Panc1 (cell line): ENCODE measurements at regions not wholly inside any gene's neighbourhood (a gene's known extent, or its start where the extent isn't known, plus 50 kb on each side); places are given as distances from the start of the nearest gene placed in this dataset.
"Not testable (repeated sequence)": the region's sequence is repeated elsewhere in the genome, so short reads cannot be mapped to it uniquely, and the experiment has no call there.

Experiments
- ATAC-seq: fragments of 200-7000 bp; cut with Tn5 transposase; 2 replicates; pipeline ENCODE4 v1.9.1; 2020; ENCODE audit warnings: mild to moderate bottlenecking, moderate library complexity
- BruUV-seq: library from RNA; stranded (reverse); fragments of 400-500 nt; replicated peaks from 2 replicates; lab custom pipeline; 2021; lab: Mats Ljungman, UMichigan
- CTCF ChIA-PET: fragments of 300-600 bp; sonication (Branson Sonifier 250); formaldehyde crosslinking; loops from one replicate; lab custom pipeline; 2022; ENCODE audit warnings: antibody characterized with exemption; lab: Charles Lee
- POLR2A ChIA-PET: fragments of 300-600 bp; sonication (Branson Sonifier 250); formaldehyde crosslinking; loops from one replicate; lab custom pipeline; 2022; ENCODE audit warnings: antibody characterized with exemption; lab: Charles Lee
- DNase-seq: peaks from one replicate; pipeline ENCODE4 v3.0.0-alpha.2; 2010; ENCODE audit warnings: low read depth, low spot score
- H3K27ac ChIP-seq: 2 replicates; pipeline ENCODE4 v1.5.1; 2011; ENCODE audit warnings: mild to moderate bottlenecking, low read length, inconsistent platforms
- H3K27me3 ChIP-seq: fragments of 200-500 bp; sonication (Bioruptor generic); 2 replicates; pipeline ENCODE4 v1.6.0; 2014; ENCODE audit warnings: low read length, inconsistent platforms; ENCODE audit not compliant: control insufficient read depth, insufficient read depth
- H3K36me3 ChIP-seq: fragments of 200-500 bp; sonication (Bioruptor generic); 2 replicates; pipeline ENCODE4 v1.5.1; 2014; ENCODE audit warnings: inconsistent platforms, mild to moderate bottlenecking, low read length, moderate library complexity; ENCODE audit not compliant: control insufficient read depth, insufficient read depth
- H3K4me1 ChIP-seq: 2 replicates; pipeline ENCODE4 v1.5.1; 2011; ENCODE audit warnings: inconsistent platforms, mild to moderate bottlenecking, low read length, moderate library complexity; ENCODE audit not compliant: control insufficient read depth, insufficient read depth
- H3K4me3 ChIP-seq, 2 experiments: 2 replicates each; pipeline ENCODE4 v1.5.1; 2011 to 2012; ENCODE audit warnings: low read depth in 2 of 2, low read length in 2 of 2, mild to moderate bottlenecking in 2 of 2, inconsistent platforms in 1 of 2, moderate library complexity in 1 of 2
- H3K9me3 ChIP-seq: fragments of 200-500 bp; sonication (Bioruptor generic); 2 replicates; pipeline ENCODE4 v1.5.1; 2014; ENCODE audit warnings: low read depth, mild to moderate bottlenecking, inconsistent platforms, low read length, moderate library complexity; ENCODE audit not compliant: control insufficient read depth, insufficient read depth
- CTCF ChIP-seq: fragments of 450-650 bp; IDR thresholded peaks from 2 replicates; pipeline ENCODE4 v1.5.1; 2017; ENCODE audit warnings: mild to moderate bottlenecking
- POLR2AphosphoS5 ChIP-seq: IDR thresholded peaks from 2 replicates; pipeline ENCODE4 v1.6.1; 2012; ENCODE audit warnings: mild to moderate bottlenecking, low read depth, low read length, moderate library complexity
- REST ChIP-seq, 2 experiments: IDR thresholded peaks; 2 replicates each; pipeline ENCODE4 v1.6.1; 2011 to 2012; ENCODE audit warnings: low read depth in 2 of 2, control low read depth in 1 of 2, low read length in 1 of 2, mild to moderate bottlenecking in 1 of 2, moderate library complexity in 1 of 2; ENCODE audit not compliant: insufficient read depth in 1 of 2
- SIN3A ChIP-seq: IDR thresholded peaks from 2 replicates; pipeline ENCODE4 v1.6.1; 2012; ENCODE audit warnings: low read depth, mild to moderate bottlenecking, low read length, moderate library complexity, borderline replicate concordance; ENCODE audit not compliant: insufficient read depth
- TCF7L2 ChIP-seq: IDR thresholded peaks from 2 replicates; pipeline ENCODE4 v1.6.1; 2011; ENCODE audit warnings: mild to moderate bottlenecking, low read depth, low read length, inconsistent platforms
- in situ Hi-C: cut with HindIII; loops from 2 replicates; pipeline ENCODE4 v1.10.0; 2016; ENCODE audit warnings: low sequenced_read_pairs, low pct_unique_long_range_greater_than_20kb
- intact Hi-C: fragments of 100-400 bp; cut with micrococcal nuclease; formaldehyde crosslinking; loops from one replicate; pipeline ENCODE4 v1.10.0; 2022; ENCODE audit not compliant: unreplicated experiment

GRCh38 chr22:10934704-10935103, 4593.3 kb upstream of the OR11H1 start:
- H3K4me1 ChIP-seq, BruUV-seq, CTCF ChIA-PET, H3K27me3 ChIP-seq, DNase-seq, in situ Hi-C loops, H3K9me3 ChIP-seq, H3K4me3 ChIP-seq, POLR2A ChIA-PET, H3K27ac ChIP-seq, H3K36me3 ChIP-seq, ATAC-seq, intact Hi-C loops: not testable (repeated sequence)
- peak; percentile 30; the same call in 1 of the 2 replicates for TF ChIP-seq CTCF

- ChIA-PET POLR2A (no interaction called here), CTCF (no interaction called here)
- no TSS peak for BruUV-seq
- TF ChIP-seq POLR2AphosphoS5 (no peak), REST (IDR thresholded peaks at IDR 0.05; ENCODE audit: insufficient read depth in 1 of 2, low read depth in 2 of 2, low read length in 1 of 2) (no peak), TCF7L2 (no peak), SIN3A (no peak), CTCF (no peak)
- intact Hi-C loops (no loop called here), in situ Hi-C loops (no loop called here)
- H3K4me3 ChIP-seq, result no peak overlapping the region; a peak in 1 of 4 replicates
- no peaks in the 10 kb centered on the region for H3K4me1 ChIP-seq
- no peak overlapping the region for H3K27ac ChIP-seq
- no peaks in the 10 kb centered on the region for H3K9me3 ChIP-seq
- DNase-seq, result no peak
- ATAC-seq, result no peak
- no peaks in the 10 kb centered on the region for H3K36me3 ChIP-seq
- H3K27me3 ChIP-seq, result no peaks in the 10 kb centered on the region
These were observed 4566.7 kb upstream of the OR11H1 start for GRCh38 chr22:10961043-10961860.

- H3K4me3 ChIP-seq, in situ Hi-C loops, CTCF ChIA-PET, H3K36me3 ChIP-seq, DNase-seq, intact Hi-C loops, H3K27me3 ChIP-seq, POLR2A ChIA-PET, H3K4me1 ChIP-seq, BruUV-seq, H3K27ac ChIP-seq, ATAC-seq, H3K9me3 ChIP-seq: not testable (repeated sequence)
These were observed 4566.1 kb upstream of the OR11H1 start for GRCh38 chr22:10961861-10962255.
